Epidermal melanocyte (primary cell): ENCODE measurements at regions not wholly inside any gene's neighbourhood (a gene's known extent, or its start where the extent isn't known, plus 50 kb on each side); places are given as distances from the start of the nearest gene placed in this dataset.

ENCODE experiments used
- DNase-seq: peaks from one replicate; pipeline ENCODE4 v3.0.0; 2011; ENCODE audit warnings: low spot score; ENCODE audit not compliant: insufficient read length

DNA sequence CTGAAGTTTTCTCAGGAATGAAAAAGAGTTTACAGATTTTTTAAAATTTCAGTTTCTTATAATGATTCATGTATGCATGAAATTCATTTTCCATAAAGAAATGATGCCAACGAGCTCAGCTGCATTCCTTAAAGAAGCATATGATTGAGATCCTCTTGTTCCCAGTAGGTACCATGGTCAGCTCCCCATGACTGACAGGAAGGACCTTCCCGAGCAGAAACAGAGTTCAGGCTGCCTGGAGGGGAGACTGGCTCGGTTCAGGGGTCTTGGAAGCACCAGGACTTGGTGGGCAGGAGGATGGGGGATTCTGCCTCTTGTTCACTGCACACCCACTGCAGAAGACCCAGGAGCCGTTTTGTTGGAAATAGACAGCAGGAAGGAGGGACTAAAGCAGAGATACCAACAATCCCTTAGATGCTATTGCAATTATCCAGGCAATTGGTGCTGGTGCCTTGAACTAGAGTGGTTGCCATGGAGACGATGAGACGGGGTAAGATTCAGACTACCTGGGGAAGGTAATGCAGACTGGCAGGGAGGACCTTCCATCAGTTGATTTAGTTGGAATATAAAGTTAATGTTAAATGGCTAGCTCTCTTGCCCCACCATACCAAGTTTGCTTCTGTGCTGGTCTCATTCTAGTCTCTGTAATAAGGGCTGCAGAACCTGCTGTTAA, 447.8 kb downstream of the MTRR start:
- no peak for DNase-seq

DNA sequence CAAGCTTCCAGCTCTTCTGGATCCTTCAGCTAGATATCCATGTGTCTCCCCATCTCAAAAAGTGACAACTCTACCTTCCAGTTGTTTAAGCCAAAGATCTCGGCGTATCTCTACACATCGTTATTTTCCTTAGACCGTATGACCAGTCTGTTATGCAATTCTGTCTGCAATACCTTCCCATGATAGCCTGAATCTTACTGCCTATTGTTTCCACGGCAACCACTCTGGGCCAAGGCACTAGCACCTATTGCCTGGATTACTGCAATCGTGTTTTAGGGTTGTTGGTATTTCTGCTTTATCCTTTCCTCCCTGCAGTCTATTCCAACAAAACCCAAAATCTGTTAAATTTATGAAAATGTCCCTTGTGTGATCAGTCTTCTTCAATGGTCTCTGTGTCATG, 448.4 kb downstream of the MTRR start:
- no peak for DNase-seq

DNA sequence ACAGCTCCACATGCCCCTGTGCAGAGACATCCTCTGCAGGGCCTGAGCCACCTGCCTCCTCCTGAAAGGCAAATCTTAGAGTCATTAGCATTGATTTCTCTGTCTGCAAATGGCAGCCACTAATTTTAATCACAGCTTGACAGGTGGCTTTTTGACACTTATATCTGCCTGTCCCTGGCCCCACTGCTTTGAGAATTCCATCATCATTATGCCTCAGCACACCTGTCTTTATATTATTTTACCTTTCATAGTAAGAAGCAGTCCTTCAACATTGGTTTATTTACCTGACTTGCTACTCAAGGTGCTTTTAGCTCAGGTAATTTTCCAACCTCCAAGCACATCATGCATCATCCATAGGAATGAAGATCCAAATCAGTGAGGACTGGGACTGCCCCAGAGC, 451.3 kb downstream of the MTRR start:
- DNase-seq, result no peak

DNA sequence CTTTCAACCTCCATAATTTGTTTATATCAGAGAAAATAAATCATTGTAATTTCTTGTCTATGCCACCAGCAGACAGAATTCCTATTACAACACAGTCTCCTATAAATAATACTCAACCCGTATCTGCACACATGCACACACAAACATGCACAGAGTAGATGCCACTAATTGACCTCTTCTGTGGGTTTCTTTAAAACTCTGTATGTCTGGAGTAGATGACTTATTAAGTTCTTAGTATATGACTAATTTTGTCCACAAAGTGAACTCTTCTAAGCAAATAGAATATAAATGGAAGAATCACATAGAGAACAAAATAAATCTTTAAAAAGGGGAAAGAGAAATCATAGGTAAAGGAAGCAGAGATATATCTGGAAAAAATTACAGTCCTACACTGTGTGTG, 452.3 kb downstream of the MTRR start:
- no peak for DNase-seq

DNA sequence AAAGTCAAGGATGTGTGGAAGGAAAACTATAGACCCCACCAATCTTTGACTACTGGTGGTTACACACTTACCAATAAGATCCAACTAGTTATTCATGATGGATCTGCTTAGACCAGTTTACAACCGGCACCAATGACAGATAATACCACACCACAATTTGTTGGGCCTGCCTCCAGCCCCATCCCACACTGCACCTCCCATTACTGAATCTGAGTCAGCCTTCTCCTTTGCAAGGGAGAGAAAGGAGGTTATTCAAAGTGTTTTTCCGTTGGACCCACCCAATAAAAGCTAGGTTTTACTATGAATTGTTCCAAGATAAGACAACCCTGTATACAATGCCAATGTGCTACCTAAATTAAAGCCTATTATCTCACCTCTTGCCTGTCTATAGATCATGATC, 453.5 kb downstream of the MTRR start:
- no peak for DNase-seq

DNA sequence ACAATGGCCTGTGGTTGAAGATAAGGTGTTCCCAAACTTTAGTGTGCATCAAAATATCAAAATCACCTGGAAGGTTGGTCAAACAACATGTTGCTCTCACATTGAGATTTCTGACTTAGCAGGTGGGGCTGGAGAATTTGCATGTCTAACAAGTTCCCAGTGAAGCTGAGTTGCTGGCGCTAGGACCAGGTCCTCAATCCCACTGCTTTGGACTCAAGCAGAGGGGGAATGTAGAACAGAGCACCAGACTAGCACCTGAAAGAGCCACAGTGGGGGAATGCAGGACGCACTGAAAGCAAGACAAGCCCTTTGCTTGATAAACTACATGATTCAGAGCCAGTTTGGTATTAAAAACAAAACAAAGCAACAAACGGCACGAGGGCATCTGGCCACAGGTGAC, 458.1 kb downstream of the MTRR start:
- DNase-seq, result no peak

DNA sequence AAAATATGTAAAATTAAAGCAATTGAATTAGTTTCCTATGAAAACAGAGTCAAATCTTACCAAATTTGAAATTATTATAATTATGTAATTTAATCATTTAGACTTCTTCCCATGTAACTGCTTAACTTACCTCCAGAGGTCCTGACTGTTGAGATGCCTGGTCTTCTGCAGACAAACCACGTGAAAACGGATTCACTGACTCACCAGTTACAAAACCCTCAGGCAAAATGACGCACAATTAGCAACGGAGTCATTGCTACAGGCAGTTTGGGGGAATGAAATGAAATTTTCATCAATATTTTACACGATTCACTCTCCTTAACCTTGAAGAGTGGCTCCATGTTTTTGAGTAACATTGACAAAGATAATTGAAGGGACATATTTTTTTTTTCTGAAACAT, 460.8 kb downstream of the MTRR start:
- no peak for DNase-seq

DNA sequence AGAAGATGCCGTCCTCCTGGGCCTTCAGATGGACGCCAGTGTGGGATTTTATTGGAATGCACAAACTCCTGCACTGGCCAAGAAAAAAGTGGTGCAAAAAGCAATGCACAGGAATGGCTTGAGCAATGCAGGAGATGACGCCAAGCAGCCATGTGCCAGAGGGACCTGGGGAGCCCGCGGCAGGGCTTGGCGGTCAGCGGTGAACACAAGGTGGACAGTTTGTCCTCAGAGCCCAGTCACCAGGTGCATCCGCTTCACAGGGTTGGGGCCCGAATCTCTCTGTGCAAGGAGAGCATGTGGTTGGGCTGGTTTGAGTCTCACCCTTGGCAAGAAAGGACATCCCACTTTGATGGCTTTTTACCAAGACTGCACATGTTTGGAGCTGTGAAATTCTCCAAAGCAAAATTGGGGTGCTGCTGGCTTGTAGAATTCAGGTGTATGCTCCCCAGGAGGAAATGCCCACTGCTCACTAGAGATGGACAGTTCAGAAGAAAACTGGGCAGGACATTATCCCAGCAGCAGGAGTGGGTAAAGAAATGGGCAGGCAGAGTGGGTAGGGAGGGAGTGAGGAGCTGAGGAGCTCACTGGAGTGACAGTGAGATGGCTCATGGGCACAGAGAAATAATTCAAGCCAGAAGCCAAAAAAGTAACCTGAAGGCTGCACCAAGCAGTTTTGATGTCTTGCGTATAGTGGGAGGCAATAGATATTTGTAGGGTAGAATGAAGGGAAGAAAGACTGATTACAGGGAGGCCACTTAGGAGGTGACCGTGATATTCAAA, 463.9 kb downstream of the MTRR start:
- DNase-seq, result no peak

DNA sequence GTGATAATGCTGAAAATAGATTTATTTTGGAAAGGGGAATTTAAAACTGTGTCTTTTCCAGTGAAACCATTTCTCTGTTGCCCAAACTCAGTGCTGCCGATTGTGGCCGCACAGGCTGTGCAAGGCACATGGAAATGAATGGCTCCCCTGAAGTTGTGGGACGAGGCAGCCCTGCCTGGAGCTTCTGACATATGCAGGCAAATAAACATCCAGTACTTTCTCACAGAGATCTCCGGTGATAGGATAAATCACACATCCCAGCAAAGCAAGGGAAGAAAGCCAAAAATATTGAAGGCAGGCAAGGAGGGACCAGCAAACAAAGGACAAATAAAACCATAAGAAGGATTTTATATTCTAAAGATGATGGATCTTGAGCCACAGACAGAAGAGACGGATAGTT, 464.5 kb downstream of the MTRR start:
- DNase-seq, result no peak

DNA sequence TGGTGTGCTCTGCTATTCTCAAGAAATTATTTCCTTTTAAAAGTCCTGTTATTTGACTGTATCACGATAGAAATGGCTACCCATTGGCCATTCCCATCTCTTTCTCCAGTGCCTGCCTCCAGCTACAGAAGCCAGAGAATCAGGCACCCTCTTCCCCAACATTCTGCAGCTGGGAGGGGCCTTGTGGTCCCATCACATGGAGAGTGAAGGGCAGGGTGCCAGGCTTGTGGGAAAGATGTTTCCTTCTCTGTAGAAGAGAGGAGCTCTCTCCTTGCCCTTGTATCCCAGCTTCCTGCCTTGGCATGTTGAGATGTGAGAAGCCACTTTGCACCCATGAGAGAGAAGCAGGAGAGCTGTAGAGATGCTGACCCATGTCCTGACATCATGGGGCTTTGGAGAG, 465.0 kb downstream of the MTRR start:
- no peak for DNase-seq

DNA sequence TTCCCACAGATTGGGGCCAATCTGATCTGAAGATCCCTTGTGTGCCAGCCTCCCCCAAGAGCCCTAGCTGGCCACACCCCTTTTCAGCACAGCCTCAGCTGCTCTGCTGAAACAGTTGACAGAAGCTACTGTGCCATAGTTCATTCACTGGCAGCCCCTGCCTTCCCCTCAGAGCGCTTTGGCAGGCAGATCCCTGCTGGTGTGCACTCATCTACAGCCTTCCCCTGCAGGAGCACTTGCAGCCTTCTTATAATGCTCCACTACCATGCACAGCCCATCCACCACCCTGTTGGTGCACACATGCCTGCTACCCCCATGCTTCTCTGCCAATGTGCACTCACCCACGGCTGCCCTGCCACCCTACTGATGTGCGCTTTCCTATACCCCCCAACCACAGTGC, 471.3 kb downstream of the MTRR start:
- no peak for DNase-seq

DNA sequence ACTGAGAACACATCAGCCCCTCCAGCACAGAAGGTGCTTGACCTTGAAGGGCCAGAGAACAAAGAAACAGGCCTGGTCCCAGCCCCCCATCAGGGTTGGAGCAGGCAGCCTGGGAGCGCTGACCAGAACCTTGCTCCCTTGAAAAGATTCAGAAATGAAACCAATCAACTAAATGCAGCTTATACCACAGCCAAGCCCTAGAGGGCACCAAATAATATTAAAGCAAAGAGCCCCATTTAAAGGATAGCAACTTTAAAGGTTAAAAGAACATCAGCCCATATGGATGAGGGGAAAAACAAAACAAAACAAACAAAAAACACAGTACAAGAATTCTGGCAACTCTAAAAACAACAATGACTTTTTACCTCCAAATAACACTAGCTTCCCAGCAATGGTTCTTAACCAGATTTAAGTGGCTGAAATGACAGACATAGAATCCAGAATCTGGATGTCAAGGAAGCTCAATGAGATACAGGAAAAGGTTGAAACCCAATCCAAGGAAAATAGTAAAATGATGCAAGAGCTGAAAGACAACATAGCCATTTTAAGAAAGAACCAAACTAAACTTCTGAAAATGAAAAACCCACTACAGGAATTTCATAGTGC, 471.9 kb downstream of the MTRR start:
- DNase-seq, result no peak

DNA sequence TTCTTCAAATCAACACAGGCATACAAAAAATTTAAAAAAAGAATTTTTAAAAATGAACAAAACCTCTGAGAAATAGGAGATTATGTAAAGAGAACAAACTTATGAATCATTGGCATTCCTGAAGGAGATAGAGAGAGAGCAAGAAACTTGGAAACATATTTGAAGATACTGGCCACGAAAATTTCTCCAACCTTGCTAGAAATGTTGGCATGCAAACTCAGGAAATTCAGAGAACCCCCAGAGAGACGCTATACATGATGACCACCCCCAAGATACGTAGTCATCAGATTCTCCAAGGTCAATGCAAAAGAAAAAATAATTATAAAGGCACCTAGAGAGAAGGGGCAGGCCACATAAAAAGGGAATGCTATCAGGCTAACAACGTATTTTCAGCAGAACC, 472.5 kb downstream of the MTRR start:
- no peak for DNase-seq

DNA sequence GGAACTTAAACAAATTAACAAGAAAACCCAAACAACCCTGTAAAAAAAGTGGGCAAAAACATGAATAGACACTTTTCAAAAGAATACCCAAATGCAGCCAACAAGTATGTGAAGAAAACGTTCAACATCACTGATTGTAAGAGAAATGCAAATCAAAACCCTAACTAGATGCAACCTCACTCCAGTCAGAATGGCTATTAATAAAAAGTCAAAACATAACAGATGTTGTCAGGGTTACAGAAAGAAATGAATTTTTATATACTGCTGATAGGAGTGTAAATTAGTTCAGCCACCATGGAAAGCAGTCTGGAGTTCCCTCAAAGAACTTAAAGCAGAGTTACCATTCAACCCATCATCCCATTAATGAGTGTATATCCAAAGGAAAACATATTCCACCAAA, 479.0 kb downstream of the MTRR start:
- DNase-seq, result no peak

DNA sequence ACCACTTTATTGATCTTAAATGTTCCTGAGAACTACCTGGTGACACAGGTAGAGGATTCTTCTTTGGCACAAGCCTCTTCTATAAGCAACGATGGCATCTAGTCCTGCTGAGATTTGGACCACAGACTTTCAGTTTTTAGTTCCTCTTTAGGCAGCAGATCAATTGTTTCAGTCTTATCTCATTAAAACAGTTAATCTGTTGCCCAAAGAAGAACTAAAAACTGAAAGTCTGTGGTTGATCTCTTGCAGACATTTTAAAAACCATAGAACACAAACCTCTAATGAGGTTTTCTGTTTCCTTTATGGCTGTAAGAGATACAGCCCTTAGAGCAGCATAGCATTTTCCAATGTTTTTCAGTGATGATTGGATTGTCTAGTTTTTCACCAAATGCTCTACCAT, 480.9 kb downstream of the MTRR start:
- no peak for DNase-seq

DNA sequence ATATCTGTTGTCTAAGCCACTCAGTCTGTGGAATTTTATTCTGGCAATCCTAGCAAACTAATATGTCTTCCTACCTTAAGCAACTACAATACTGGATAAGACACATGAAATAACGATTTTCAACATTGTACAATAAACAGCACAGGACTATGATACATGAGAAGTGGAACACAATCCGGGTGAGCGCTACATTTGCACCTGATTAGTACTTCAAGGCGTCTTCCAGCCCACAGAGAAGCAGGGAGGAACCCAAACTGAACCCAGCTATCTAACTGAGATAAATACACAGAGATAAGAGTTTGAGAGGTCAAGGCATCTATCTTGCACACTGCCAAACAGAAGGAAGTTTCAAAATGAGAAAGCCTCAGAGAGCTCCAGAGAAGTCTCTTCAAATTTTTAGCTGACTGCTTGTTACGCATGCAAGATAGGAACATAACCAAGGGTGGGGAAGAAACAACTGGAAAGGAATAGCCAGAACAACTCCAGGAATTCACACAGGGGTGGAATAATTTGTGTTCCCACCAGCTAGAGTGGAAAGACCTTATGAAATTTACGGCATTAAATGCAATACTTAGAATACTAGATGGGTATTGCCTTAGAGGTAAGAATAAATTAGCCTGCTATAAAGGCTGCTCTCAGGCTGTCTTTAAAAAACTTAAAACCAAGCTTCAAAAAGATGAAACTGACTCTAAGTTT, 481.8 kb downstream of the MTRR start:
- no peak for DNase-seq

DNA sequence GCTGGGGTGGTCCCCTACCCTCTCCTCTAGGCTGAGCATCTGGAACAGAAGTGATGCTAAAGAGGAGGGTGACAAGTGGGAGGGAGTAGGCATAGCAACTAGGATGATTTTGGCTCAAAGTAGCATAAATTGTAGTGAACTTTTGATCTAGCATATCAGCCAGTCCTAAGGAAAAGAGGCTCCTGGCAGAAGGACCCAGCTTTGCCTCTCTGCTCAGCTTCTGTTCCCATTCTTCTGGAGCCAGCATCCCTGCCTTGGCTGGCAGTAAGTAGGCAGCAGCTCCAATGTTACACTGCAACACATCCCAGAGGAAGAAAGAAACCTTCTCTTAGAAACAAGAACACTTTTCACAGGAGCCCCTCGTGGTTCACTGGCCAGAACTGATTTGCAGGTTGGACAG, 487.0 kb downstream of the MTRR start:
- DNase-seq, result no peak

DNA sequence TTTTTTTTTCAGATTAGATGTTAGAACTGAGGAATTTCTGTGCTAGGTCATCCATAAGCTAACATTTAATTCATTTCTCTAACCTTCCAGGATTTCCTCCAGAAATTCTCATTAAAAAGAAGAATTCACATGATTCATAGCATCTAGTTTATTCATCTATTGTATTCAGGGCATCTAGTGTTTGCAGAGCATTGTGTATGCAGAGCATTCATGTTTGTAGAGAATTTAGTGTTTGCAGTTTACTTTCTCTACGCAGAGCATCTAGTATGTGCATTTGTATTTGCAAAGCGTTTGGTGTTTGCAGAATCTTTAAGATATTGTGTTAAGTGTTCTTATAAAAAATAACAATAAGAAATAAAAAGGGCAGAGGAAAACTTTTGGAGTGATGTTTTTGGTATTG, 491.1 kb downstream of the MTRR start:
- no peak for DNase-seq

DNA sequence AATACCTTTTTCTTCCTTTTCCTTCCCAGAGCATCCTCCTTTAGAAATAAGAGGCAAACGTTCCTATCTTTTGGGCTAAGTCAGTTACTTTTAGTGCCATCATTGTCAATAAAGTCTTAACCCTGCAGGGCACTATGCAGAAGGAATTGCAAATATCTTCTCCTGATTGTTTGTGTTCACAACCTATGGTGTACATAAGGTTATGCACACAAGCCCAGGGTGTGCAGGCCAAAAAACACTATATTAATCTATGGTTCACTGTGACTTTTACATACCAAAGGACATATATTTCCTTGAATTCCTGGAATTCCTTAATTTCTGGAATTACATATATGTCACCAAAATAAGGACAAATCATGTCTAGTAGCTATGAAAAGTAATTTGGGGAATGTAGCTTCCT, 493.5 kb downstream of the MTRR start:
- DNase-seq, result no peak

DNA sequence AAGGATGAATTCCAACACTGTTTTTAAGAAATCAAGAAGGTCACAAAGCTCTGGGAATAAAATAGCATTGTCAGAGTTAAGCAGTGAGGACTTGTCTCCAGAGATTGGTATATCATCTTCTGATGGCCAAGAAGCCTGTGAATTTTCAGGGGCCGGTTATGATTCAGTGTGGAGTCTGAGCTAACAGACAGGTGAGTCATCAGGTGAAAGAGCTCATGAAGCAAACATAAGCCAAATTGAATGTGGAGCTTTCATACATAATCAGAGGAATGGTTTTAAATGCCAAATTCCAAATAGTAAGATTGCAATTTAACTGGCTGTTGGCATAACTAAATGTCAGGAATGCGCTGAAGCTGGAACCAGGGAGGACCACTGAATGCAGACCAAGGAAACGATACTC, 494.2 kb downstream of the MTRR start:
- DNase-seq, result no peak

DNA sequence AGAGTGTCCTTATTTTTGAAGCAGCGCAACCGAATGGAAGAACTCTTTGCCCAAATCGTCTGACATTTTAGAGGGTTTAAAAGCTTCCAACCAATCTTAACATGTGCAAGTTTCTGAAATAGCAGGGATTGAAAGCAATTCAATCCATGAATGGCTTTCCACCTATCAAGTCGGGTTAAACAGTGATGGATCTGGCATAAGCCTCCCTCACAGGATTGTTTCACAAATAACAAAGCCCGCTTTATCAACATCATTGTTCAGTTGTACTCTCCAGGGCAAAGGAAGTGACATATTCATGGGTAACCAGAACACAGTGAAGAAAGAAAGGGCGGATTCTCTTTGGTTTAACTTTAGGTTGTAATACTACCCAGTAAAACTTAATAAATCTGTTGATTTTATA, 497.3 kb downstream of the MTRR start:
- no peak for DNase-seq

DNA sequence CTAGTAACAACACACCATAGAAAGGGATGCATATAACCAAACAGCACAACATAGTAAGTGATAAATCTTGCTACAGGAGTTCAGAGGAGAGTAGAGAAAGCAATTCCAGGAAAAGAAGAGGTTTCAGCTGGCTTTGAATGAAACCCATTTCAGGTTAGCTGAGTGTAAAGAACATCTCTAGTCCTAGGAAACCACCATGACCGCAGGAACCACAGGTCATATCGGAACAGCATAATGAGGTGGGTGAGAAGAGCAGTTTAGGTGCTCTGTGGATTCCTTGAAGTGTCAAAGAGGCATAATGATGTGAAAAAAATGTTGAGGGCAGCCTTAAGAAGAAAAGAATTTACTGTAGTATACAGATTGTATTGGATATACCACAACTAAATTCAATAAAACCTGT, 507.5 kb downstream of the MTRR start:
- DNase-seq, result no peak
